Mucosa of rectum (tissue), 2 donors: ENCODE measurements at regions not wholly inside any gene's neighbourhood (a gene's known extent, or its start where the extent isn't known, plus 50 kb on each side); places are given as distances from the start of the nearest gene placed in this dataset.
A peak's percentile ranks its signal among the peaks of the same experiment; 100 is the strongest.
"Not testable (repeated sequence)": the region's sequence is repeated elsewhere in the genome, so short reads cannot be mapped to it uniquely, and the experiment has no call there.

Experiments
- H3K27ac ChIP-seq, 2 donors: one replicate each; pipeline ENCODE4 v1.7.0; 2013; ENCODE audit warnings: inconsistent platforms in 2 of 2, low read depth in 2 of 2, low read length in 2 of 2
- H3K27me3 ChIP-seq, 2 donors: one replicate each; pipeline ENCODE4 v1.7.0; 2013; ENCODE audit warnings: low read length in 2 of 2; ENCODE audit not compliant: control insufficient read depth in 2 of 2, insufficient read depth in 2 of 2
- H3K36me3 ChIP-seq, 2 donors: one replicate each; pipeline ENCODE4 v1.7.0; 2013; ENCODE audit warnings: low read length in 2 of 2; ENCODE audit not compliant: control insufficient read depth in 2 of 2, insufficient read depth in 2 of 2
- H3K4me1 ChIP-seq, 2 donors: one replicate each; pipeline ENCODE4 v1.7.0; 2013; ENCODE audit warnings: low read length in 2 of 2, mild to moderate bottlenecking in 1 of 2; ENCODE audit not compliant: control insufficient read depth in 2 of 2, insufficient read depth in 2 of 2
- H3K4me3 ChIP-seq, 2 donors: one replicate each; pipeline ENCODE4 v1.7.0; 2013; ENCODE audit warnings: low read length in 2 of 2
- H3K9ac ChIP-seq, 2 donors: one replicate each; pipeline ENCODE4 v1.7.0; 2013; ENCODE audit warnings: low read length in 2 of 2, low read depth in 1 of 2, mild to moderate bottlenecking in 1 of 2
- H3K9me3 ChIP-seq, 2 donors: one replicate each; pipeline ENCODE4 v1.7.0; 2013; ENCODE audit warnings: low read length in 2 of 2; ENCODE audit not compliant: control insufficient read depth in 2 of 2
- donor health status: healthy.
- donor health status: Normal muscosa, but diverticular disease.

- not testable (repeated sequence) for H3K27me3 ChIP-seq
These were observed 203.2 kb downstream of the SNCAIP start for GRCh38 chr5:122515210-122515609.

GRCh38 chr5:122515709-122516431 lies 203.8 kb downstream of the SNCAIP start:
- no peak overlapping the region for H3K9ac ChIP-seq
- H3K4me3 ChIP-seq, result peak overlapping the region; percentile 38 to 39
- no peaks in the 10 kb centered on the region for H3K27me3 ChIP-seq
- peaks cover 0 to 3% of the 10 kb centered on the region in 2 donors for H3K4me1 ChIP-seq
- H3K36me3 ChIP-seq, result no peaks in the 10 kb centered on the region
- H3K9me3 ChIP-seq, result no peaks in the 10 kb centered on the region
- H3K27ac ChIP-seq, result no peak overlapping the region

More at GRCh38 chr5:122515210-122515609, 203.2 kb downstream of the SNCAIP start:
- H3K27ac ChIP-seq, H3K9ac ChIP-seq, H3K4me1 ChIP-seq, H3K9me3 ChIP-seq, H3K36me3 ChIP-seq: not testable (repeated sequence)
- H3K4me3 ChIP-seq, result peak overlapping the region in 1 of 2 donors; percentile 38

GRCh38 chr5:122516432-122516743 lies 204.4 kb downstream of the SNCAIP start:
- Histone ChIP-seq H3K27me3 (no peaks in the 10 kb centered on the region), H3K27ac (no peak overlapping the region), H3K4me3 (no peak overlapping the region), H3K4me1 (peaks cover 0 to 3% of the 10 kb centered on the region in 2 donors), H3K9ac (no peak overlapping the region), H3K36me3 (no peaks in the 10 kb centered on the region), H3K9me3 (no peaks in the 10 kb centered on the region)

GRCh38 chr5:122517091-122517490 lies 205.1 kb downstream of the SNCAIP start:
- H3K27me3 ChIP-seq, result no peaks in the 10 kb centered on the region
- H3K4me3 ChIP-seq, result no peak overlapping the region
- H3K36me3 ChIP-seq, result no peaks in the 10 kb centered on the region
- H3K4me1 ChIP-seq, result peaks cover 0 to 3% of the 10 kb centered on the region in 2 donors
- no peak overlapping the region for H3K9ac ChIP-seq
- no peak overlapping the region for H3K27ac ChIP-seq
- H3K9me3 ChIP-seq, result no peaks in the 10 kb centered on the region

GRCh38 chr5:122523776-122524175 lies 211.7 kb downstream of the SNCAIP start:
- Histone ChIP-seq H3K4me1 (no peaks in the 10 kb centered on the region), H3K27ac (no peak overlapping the region), H3K4me3 (no peak overlapping the region), H3K27me3 (no peaks in the 10 kb centered on the region), H3K36me3 (no peaks in the 10 kb centered on the region), H3K9me3 (no peaks in the 10 kb centered on the region), H3K9ac (no peak overlapping the region)

- Histone ChIP-seq H3K27ac (no peak overlapping the region), H3K36me3 (no peaks in the 10 kb centered on the region), H3K9ac (no peak overlapping the region), H3K4me3 (no peak overlapping the region), H3K9me3 (no peaks in the 10 kb centered on the region), H3K27me3 (no peaks in the 10 kb centered on the region), H3K4me1 (no peaks in the 10 kb centered on the region)
These were observed 215.5 kb downstream of the SNCAIP start for GRCh38 chr5:122527547-122527946.

GRCh38 chr5:122532035-122532434 lies 220.0 kb downstream of the SNCAIP start:
- no peak overlapping the region for H3K9ac ChIP-seq
- H3K4me1 ChIP-seq, result no peaks in the 10 kb centered on the region
- H3K27ac ChIP-seq, result no peak overlapping the region
- H3K27me3 ChIP-seq, result no peaks in the 10 kb centered on the region
- no peaks in the 10 kb centered on the region for H3K9me3 ChIP-seq
- no peak overlapping the region for H3K4me3 ChIP-seq
- H3K36me3 ChIP-seq, result no peaks in the 10 kb centered on the region

- Histone ChIP-seq H3K9ac (no peak overlapping the region), H3K36me3 (no peaks in the 10 kb centered on the region), H3K27ac (no peak overlapping the region), H3K9me3 (no peaks in the 10 kb centered on the region), H3K4me1 (no peaks in the 10 kb centered on the region), H3K4me3 (no peak overlapping the region), H3K27me3 (no peaks in the 10 kb centered on the region)
These were observed 221.8 kb downstream of the SNCAIP start for GRCh38 chr5:122533825-122534224.

- Histone ChIP-seq H3K27me3 (no peaks in the 10 kb centered on the region), H3K4me3 (no peak overlapping the region), H3K9me3 (no peaks in the 10 kb centered on the region), H3K9ac (no peak overlapping the region), H3K4me1 (no peaks in the 10 kb centered on the region), H3K27ac (no peak overlapping the region), H3K36me3 (no peaks in the 10 kb centered on the region)
These were observed 222.8 kb downstream of the SNCAIP start for GRCh38 chr5:122534829-122535228.

GRCh38 chr5:122541388-122541787 lies 229.4 kb downstream of the SNCAIP start:
- H3K9ac ChIP-seq, result no peak overlapping the region
- no peaks in the 10 kb centered on the region for H3K4me1 ChIP-seq
- H3K36me3 ChIP-seq, result no peaks in the 10 kb centered on the region
- H3K27me3 ChIP-seq, result no peaks in the 10 kb centered on the region
- H3K27ac ChIP-seq, result no peak overlapping the region
- H3K9me3 ChIP-seq, result no peaks in the 10 kb centered on the region
- no peak overlapping the region for H3K4me3 ChIP-seq

GRCh38 chr5:122545986-122546385 lies 228.9 kb upstream of the SNX2 start:
- Histone ChIP-seq H3K27ac (no peak overlapping the region), H3K36me3 (no peaks in the 10 kb centered on the region), H3K9ac (no peak overlapping the region), H3K4me3 (no peak overlapping the region), H3K9me3 (no peaks in the 10 kb centered on the region), H3K4me1 (no peaks in the 10 kb centered on the region), H3K27me3 (no peaks in the 10 kb centered on the region)
